ENCODE measurements at regions not wholly inside any gene's neighbourhood (a gene's known extent, or its start where the extent isn't known, plus 50 kb on each side); places are given as distances from the start of the nearest gene placed in this dataset.
"Not testable (repeated sequence)": the region's sequence is repeated elsewhere in the genome, so short reads cannot be mapped to it uniquely, and the experiment has no call there.

DNA sequence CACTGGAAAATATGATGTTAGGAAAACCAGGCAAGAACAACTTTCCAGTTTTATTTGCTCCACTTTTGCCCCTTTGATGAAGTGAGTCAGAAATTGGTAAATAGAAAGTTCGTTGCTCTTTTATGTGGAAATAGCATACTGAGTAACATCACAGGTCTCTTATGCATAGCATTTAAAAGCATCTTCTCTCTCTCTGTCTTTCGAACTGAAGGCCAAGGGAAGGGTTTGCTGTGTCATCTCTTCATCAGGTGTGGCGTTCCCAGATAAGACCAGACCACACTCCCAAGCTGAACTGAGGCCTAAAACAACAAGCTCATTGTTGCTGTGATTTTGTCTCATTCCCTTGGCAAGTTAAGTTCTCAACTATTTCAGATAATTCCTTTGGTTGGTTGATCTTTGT, 131.8 kb upstream of the GRB10 start:
- DNase-seq: no peak

DNA sequence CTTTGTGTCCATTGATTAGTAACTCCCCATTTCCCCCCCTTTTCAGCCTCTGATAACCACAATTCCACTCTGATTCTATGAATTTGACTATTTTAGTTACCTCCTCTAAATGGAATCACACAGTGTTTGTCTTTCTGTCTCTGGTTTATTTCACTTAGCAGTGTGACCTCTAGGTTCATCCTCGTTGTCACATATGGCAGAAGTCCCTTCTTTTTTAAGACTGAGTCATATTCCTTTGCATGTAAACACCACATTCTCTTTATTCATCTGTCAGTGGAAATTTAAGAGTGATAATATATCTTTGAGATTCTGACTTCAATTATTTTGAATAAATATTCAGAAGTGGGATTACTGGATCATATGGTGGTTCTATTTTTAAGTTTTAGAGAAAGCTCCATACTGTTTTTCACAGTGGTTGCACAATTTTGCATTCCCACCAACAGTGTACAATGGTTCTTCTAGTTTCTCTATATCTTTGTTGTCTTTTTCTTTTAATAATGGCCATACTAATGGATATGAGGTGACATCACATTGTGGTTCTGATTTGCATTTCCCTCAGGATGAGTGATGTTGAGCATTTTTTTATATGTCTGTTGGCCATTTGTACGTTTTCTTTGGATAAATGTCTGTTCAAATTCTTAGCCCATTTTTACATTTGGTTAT, 126.1 kb upstream of the GRB10 start:
- no peak for DNase-seq

DNA sequence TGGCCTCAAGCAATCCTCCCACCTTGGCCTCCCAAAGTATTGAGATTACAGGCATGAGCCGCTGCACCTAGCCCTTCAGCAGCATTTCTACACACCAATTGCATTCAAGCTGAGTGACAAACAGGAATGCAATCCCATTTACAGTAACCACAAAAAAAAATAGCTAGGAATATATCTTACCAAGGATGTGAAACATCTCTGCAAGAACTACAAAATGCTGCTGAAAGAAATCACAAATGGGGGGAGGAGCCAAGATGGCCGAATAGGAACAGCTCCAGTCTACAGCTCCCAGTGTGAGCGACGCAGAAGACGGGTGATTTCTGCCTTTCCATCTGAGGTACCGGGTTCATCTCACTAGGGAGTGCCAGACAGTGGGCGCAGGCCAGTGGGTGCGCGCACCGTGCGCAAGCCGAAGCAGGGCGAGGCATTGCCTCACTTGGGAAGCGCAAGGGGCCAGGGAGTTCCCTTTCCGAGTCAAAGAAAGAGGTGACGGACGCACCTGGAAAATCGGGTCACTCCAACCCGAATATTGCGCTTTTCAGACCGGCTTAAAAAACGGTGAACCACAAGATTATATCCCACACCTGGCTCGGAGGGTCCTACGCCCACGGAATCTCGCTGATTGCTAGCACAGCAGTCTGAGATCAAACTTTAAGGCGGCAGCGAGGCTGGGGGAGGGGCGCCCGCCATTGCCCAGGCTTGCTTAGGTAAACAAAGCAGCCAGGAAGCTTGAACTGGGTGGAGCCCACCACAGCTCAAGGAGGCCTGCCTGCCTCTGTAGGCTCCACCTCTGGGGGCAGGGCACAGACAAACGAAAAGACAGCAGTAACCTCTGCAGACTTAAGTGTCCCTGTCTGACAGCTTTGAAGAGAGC, 116.1 kb upstream of the GRB10 start:
- not testable (repeated sequence) for DNase-seq

DNA sequence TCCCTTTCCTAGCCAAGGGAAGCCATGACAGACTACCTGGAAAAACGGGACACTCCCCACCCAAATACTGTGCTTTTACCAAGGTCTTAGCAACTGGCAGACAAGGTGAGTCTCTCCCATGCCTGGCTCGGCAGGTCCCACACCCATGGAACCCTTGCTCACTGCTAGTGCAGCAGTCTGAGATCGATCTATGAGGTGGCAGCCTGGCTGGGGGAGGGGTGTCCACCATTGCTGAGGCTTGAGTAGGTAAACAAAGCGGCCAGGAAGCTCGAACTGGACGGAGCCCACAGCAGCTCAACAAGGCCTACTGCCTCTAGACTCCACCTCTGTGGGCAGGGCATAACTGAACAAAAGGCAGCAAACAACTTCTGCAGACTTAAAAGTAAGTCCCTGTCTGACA, 104.4 kb upstream of the GRB10 start:
- not testable (repeated sequence) for DNase-seq

DNA sequence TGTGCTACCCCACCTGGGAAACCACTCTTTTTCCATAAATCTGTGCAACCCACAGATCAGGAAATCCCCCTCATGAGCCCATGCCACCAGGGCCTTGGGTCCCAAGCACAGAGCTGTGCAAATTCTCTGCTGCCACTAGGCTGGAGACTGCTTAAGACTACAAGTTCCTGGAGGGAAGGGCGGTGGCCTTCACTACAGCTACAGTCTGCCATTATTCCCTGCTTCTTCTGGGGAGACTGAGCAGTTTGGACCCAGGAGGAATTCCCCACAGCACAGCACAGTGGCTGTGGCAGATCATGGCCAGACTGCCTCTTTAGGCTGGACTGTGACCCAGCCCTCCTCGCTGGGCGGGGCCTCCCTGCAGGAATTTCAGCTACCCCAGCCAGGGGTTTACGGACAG, 89.7 kb upstream of the GRB10 start:
- no peak for DNase-seq

DNA sequence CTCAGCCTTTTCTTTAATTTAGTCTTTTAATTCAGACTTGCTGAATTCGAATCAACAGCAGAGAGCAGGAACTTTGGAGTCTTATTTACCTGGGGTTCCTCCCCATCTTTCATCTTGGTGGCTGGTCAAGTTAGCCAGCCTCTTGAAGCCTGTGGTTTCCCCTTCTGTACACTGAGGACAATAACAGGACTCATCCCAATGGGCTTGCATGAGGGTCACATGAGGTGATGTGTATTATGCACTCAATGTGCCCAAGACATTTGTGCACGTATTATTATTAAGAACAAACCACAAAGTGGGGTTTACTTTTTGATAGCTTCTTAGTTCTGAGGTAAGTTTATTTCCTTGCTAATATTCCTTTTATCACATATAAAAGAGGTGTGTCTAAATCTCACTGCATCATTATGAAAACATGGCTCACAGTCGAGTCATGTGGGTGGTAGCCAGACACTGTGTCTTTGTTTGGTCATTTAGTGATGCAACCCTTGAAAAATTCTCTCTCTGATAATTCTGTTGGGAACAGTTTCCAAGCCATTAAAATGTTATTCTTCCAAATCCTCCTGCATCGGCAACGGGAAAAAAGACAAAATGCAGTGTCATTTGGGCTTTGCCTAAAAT, 86.5 kb upstream of the GRB10 start:
- DNase-seq: no peak

DNA sequence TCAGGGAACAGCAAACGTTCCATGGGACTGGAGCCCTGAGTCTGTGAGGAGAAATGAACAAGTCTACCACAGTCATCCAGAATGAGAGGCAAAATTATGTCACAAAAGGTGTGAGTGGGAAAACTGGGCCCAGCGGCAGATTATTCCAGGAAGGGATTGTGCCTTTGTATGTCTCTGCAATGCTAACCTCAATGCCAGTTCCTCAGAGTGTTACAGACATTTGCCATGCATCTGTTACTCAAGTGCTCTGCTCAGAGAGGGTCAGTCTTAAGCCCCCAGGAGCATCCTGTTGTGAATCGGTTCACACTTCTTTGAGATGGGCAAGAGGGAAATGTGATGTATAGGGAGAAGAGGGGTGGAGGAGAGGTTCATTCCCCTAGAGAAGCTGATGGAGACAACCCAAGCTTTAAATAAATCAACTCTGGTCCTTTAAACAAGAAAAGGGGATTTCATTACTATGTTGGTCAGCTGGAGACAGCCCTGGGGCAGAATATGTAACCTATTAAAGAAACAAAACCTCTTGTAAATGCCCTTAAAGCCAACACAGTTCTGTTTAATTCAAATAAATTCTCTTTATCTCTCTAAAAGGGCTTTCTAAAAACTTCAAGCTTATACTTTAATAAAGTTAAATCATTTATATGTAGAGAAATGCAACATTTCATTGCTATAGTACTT, 85.9 kb upstream of the GRB10 start:
- no peak for DNase-seq

DNA sequence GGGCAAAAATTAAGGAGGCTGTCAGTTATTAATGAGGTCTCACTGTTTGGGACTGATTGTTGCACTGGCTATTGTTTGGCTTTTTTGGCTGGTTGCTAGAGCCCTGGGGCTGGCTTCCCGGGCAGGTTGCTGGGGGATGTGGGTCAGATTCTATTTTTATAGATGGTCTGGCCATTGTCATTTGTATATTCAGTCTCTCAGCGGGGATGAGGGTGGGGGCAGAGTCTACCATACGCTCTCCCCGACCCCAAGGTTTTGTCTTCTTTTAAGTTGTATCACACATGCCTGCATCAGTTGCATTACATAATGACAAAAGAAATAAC, 84.3 kb upstream of the GRB10 start:
- DNase-seq: no peak

DNA sequence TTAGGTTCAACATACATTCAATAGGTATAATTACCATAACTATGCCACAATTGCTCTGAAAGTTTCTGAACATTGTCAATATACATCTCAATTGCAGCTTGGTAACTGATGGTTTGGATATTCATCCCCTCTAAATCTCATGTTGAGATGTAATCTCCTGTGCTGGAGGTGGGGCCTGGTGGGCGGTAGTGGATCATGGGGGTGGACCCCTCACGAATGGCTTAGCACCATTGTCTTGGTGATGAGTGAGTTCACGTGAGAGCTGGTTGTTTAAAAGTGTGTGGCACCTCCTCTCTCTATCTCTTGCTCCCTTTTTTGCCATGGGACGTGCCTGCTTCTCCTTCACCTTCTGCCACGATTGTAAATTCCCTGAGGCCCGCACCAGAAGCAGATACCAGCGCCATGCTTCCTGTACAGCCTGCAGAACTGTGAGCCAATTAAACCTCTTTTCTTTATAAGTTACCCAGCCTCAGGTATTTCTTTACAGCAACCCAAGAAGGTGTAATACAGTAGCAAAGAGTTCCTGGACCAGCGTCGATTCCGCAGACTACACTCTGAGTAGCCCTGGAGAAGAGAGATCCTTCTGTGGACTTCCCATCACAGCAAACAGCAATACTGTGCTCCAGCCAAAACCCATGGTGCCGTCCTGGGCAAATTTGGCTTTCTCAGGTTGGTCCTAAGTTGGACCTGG, 83.8 kb upstream of the GRB10 start:
- DNase-seq: no peak

DNA sequence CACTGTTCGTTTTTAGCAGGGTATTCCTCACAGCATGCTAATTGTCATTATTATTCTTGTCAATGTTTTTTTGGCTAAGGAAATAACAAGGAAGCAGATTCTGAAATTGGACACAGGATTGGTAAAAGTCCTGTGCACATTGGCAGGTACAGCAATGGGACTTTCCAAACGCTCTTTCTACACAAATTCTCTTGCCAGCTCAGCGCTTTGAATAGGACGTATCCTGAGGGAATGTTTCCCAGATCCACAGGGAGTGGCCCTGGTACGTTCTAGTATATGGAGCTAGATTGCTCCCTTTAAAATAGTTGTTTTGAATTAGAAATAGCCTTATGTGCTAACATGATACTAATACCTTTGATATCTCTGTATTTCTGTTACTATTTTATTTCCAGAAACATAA, 82.8 kb upstream of the GRB10 start:
- DNase-seq: no peak

DNA sequence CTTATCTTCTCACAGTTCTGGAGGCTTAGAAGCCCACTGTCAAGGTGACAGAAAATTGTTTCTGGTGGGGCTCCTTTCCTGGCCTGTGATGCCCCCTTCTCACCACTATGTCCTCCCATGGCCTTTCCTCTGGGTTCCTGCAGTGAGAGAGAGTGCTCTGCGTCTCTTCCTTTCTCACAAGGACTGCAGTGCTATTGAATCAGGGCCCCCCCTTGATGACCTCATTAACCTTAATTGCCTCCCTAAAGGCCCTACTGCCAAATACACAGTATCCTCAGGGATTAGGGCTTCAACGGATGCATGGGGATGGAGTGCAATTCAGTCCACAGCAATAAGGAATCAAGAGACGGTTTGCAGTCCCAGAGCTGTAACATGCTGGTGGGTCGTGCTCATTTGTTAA, 82.0 kb upstream of the GRB10 start:
- DNase-seq: no peak

DNA sequence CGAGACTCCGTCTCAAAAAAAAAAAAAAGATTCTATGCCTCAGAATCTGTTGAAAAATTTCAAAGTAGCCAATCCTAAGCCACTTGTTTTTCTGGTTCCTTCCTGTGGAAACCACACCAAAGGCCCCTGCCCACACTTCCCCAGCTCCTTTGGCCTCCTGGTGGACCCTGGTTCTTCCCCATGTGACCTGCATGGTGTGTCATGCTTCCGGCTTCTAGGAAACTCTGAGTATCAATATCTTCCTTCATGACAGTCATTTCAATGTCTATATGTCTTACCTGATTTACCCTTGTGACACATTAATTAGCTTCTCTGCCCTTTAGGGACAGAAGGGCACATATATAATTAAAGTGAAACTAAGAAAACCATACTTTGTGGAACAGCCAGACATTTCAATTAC, 80.4 kb upstream of the GRB10 start:
- DNase-seq: no peak

DNA sequence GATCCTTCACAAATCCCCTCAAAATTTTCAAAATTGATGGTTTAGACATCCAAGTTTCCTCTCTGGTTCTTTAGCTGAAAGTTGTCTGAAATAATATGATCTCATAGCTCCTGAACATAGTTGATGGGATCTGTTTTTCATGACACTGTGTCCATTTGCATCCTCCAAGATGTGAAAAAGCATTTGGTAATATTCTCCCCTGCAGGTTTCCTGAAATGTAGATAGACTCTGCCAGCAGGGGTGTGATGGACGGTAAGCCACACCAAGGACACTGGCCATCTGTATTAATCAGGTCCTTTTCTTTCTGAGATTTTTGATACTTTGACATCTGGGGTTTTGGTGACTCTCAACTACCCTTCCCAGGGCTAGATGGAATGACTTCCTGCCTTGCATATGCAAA, 79.6 kb upstream of the GRB10 start:
- no peak for DNase-seq

DNA sequence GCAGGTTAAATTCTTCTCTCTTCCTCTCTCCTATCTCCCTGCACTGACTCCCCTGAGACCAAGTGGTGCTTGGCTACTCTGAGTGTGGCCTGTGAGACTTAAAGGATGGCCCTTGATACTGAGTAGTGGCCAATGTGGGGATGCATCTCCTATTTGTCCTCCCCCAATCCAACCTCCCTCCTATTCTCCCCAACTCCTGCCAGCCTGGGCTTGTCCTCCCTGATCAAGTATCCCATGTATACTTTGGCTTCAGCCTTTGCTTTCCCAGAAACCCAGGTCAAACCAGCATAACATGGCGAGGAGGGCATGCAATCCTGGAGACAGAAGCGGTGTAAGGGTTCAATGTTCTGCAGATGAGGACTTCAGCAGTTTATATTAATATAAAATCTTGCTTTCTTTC, 77.9 kb upstream of the GRB10 start:
- DNase-seq: no peak

DNA sequence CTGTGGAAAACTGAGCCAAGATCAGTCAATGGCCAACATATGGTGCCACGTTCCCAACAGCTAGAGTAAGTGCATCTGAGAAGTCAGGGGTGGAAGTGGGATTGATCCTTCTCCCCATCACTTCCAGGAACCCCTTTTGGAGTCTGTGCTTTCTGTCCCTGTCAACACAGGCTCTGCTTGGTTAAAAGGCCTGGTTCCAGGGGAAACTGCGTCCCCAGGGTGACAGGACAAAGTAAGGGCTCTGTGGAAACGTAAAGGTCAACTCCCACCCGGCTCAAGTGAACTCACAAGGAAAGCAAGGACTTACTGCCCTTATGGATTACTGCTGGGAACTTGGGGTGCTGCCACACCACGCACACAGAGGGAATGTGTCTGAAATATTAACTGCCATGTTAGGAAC, 77.5 kb upstream of the GRB10 start:
- DNase-seq: no peak

DNA sequence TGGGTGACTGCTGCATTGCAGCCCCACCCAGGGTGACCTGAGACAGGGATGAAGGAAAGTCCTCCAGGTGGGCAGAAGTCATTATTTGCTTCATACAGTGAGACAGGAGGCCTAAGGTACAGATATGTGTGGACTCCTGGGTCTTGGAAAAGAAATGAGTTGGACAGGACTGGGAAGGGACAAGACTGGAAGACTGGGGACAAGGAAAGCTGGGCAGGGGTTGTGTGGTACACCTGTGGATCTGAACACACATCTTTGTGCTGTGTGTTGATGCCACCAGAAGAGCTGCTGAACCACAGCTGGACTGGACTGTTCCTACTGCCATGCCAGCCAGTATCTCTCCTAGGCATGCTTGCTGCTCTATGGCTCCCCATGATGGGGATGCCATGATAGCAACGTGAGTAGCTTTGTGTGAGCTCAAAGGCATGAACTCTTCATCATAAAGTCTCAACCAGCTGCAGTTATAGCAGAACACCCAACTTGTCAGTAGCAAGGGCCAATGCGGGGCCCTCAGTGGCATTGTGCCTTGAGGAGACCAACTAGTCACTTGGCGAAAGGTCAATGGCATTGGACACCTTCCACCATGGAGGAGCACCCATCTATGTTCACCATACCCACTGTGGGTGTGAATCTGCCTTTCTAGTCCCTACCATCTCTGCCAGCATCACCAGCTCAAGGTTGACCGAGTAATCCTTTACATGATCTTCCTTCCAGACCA, 76.0 kb upstream of the GRB10 start:
- DNase-seq: no peak

DNA sequence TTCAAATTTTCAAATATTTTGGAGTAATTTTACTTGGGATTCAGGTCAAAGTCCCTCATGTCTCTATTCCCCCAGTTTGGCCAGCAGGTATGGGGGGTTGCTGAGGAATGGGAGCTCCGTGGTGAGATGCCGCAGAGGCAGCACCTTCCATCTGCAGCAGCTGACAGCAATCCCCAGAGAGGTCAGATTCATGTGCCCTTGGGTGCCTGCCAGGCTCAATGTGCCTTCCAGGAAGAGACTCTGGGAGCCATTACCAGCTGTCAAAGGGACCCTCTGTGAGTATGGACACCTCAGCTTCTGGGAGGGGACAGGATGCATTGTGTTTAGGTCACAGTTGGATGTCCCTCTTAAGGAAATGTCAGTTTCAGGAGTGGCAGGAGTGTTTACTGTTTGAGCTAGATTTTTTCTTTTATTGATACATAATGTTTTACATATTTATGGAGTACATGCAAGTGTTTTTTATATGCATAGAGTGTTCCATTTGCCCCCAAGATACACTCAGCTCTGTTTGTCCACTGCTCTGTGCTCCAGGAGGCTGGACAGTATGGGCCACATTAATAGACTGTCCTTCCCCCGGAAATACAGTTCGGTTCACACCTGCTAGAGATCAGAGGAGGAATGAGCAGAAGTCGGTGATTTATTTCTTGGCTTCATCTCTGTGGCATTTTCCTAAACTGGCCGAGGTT, 75.3 kb upstream of the GRB10 start:
- DNase-seq: no peak

DNA sequence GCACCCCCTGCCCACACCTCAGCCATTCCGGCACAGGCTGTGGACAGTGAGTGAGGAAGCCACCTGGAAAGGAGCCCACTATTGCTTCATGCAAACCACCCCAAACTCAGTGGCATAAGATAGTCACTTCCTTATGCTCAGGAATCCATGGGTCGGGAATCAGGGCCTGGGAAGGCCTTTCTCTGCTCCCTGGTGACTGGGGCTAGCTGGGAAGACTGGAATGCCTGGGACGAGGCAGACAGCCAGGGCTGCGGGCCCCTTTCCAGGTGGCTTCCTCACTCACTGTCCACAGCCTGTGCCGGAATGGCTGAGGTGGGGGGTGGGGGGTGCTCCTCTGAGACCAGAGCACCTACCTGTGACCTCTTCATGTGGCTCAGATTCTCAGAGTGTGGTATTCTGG, 74.1 kb upstream of the GRB10 start:
- no peak for DNase-seq

DNA sequence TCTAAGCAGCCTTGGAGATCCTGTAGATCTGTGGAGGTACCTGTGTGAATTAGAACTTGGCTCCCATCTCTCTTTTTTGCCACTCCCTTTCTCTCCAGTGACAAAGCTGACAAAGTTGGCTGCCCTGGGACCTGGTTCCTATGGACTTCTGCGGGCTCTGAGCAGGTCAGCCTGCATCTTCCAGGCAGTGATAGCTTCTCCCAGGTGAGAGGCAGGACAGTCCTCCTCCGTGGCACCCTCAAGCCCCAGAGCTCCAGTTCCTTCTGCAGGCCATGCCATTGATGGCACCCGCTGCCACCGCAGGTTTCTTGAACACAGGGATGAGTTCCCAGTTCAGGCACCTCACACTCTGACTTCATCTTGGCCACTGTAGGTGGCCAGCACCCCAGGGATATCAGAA, 73.5 kb upstream of the GRB10 start:
- DNase-seq: no peak

DNA sequence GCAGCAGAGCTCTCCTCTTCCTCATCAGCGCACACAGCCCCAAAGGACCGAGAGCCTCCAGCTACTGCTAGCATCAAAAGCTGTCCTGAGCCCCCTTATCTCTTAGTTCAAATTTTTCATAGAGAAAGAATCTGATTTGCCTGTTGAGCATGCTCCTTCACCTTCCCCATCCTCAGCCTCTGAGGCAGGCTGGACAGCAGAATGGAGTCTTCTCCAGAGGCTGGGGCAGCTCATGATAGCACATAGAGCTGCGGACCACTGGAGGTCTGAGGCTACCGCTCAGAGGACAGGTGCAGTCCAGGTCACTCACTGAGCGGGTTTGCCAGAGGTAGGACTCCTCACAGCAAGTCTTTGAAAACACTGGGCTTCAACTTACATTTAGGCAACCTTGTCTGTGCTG, 72.8 kb upstream of the GRB10 start:
- DNase-seq: no peak

DNA sequence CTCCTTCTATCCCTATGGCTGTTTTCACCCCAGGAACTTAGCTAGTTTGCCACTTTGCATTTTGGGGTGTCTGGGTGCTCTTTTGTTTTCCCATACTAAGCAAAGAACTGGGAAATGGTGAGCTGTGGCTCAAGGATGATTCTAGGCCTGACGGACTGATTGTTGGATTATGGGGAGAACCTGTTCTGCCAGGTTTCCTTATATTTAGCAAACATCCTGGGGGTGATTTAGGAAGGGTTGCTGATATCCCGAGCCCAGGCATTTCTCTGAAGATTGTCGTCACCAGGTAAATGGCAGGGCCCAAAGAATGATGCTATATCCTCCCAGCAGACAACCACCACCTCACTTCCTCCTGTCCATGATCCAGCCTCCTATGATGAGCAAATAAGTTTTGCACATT, 72.1 kb upstream of the GRB10 start:
- DNase-seq: no peak

DNA sequence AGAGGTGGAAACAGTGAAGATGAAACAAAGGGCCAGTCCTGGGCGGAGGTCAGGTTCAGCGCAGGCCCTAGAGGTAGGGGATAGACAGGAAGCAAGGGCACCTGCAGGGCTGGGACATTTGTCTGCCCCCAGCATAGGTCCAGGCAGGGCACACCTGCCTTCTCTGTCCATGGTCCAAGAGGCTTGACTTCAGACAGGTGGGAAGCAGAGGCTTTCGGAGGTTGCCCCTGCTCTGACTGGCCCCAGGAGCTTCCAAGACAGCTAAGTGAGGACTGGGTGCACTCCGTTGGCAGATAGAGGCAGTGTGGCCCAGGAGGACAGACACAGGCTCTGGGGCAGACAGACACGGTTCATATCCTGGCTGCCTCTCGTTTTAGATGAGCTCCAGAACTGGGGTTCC, 71.6 kb upstream of the GRB10 start:
- DNase-seq: no peak

Data from NCI-H774 (cell line).